ENCODE measurements at regions not wholly inside any gene's neighbourhood (a gene's known extent, or its start where the extent isn't known, plus 50 kb on each side); places are given as distances from the start of the nearest gene placed in this dataset.

- no peak overlapping the region for H3K27ac ChIP-seq (ENCODE audit: low read depth, low read length)
- H4K20me1 ChIP-seq (ENCODE audit: insufficient read depth, low read length), result no peaks in the 10 kb centered on the region
- no peak for TF ChIP-seq CTCF (IDR thresholded peaks at IDR 0.05; ENCODE audit: extremely low read depth, low read depth, low read length)
These were observed 64.1 kb upstream of the ETV3 start for GRCh38 chr1:157202331-157202730.

GRCh38 chr1:157201767-157202166 is 63.6 kb upstream of the ETV3 start:
- no peak for TF ChIP-seq CTCF (IDR thresholded peaks at IDR 0.05; ENCODE audit: extremely low read depth, low read depth, low read length)
- Histone ChIP-seq H4K20me1 (ENCODE audit: insufficient read depth, low read length) (no peaks in the 10 kb centered on the region), H3K27ac (ENCODE audit: low read depth, low read length) (no peak overlapping the region), H3K27me3 (ENCODE audit: insufficient read depth, low read length) (no peaks in the 10 kb centered on the region), H3K36me3 (ENCODE audit: insufficient read depth, low read length) (no peaks in the 10 kb centered on the region), H2AFZ (ENCODE audit: low read length) (no peak overlapping the region), H3K79me2 (ENCODE audit: insufficient read depth, low read length) (no peaks in the 10 kb centered on the region), H3K4me3 (ENCODE audit: insufficient read depth, low read length) (no peak overlapping the region), H3K4me2 (ENCODE audit: insufficient read depth, low read length) (no peak overlapping the region), H3K4me1 (ENCODE audit: insufficient read depth, low read length) (no peaks in the 10 kb centered on the region), H3K9me3 (ENCODE audit: low read depth, low read length) (no peaks in the 10 kb centered on the region)
- DNase-seq (ENCODE audit: insufficient read length, low spot score, missing footprints), result no peak

More at GRCh38 chr1:157202331-157202730, 64.1 kb upstream of the ETV3 start:
- Histone ChIP-seq H3K4me1 (ENCODE audit: insufficient read depth, low read length) (no peaks in the 10 kb centered on the region), H3K4me2 (ENCODE audit: insufficient read depth, low read length) (no peak overlapping the region), H3K79me2 (ENCODE audit: insufficient read depth, low read length) (no peaks in the 10 kb centered on the region), H3K27me3 (ENCODE audit: insufficient read depth, low read length) (no peaks in the 10 kb centered on the region), H2AFZ (ENCODE audit: low read length) (no peak overlapping the region), H3K4me3 (ENCODE audit: insufficient read depth, low read length) (no peak overlapping the region), H3K9me3 (ENCODE audit: low read depth, low read length) (no peaks in the 10 kb centered on the region), H3K36me3 (ENCODE audit: insufficient read depth, low read length) (no peaks in the 10 kb centered on the region)
- DNase-seq (ENCODE audit: insufficient read length, low spot score, missing footprints), result no peak

- no peak overlapping the region for H2AFZ ChIP-seq (ENCODE audit: low read length)
- DNase-seq (ENCODE audit: insufficient read length, low spot score, missing footprints), result no peak
- no peak overlapping the region for H3K4me2 ChIP-seq (ENCODE audit: insufficient read depth, low read length)
- no peaks in the 10 kb centered on the region for H3K79me2 ChIP-seq (ENCODE audit: insufficient read depth, low read length)
- no peak for TF ChIP-seq CTCF (IDR thresholded peaks at IDR 0.05; ENCODE audit: extremely low read depth, low read depth, low read length)
- no peaks in the 10 kb centered on the region for H3K9me3 ChIP-seq (ENCODE audit: low read depth, low read length)
- no peaks in the 10 kb centered on the region for H3K4me1 ChIP-seq (ENCODE audit: insufficient read depth, low read length)
- peaks cover 10% of the 10 kb centered on the region for H3K27me3 ChIP-seq (ENCODE audit: insufficient read depth, low read length)
- no peaks in the 10 kb centered on the region for H3K36me3 ChIP-seq (ENCODE audit: insufficient read depth, low read length)
- H3K27ac ChIP-seq (ENCODE audit: low read depth, low read length), result no peak overlapping the region
- H4K20me1 ChIP-seq (ENCODE audit: insufficient read depth, low read length), result no peaks in the 10 kb centered on the region
- no peak overlapping the region for H3K4me3 ChIP-seq (ENCODE audit: insufficient read depth, low read length)
These were observed 62.3 kb upstream of the ETV3 start for GRCh38 chr1:157200451-157200850.

- no peak for TF ChIP-seq CTCF (IDR thresholded peaks at IDR 0.05; ENCODE audit: extremely low read depth, low read depth, low read length)
- Histone ChIP-seq H3K4me2 (ENCODE audit: insufficient read depth, low read length) (no peak overlapping the region), H3K9me3 (ENCODE audit: low read depth, low read length) (no peaks in the 10 kb centered on the region), H3K27me3 (ENCODE audit: insufficient read depth, low read length) (peaks cover 20% of the 10 kb centered on the region), H4K20me1 (ENCODE audit: insufficient read depth, low read length) (no peaks in the 10 kb centered on the region), H3K4me3 (ENCODE audit: insufficient read depth, low read length) (no peak overlapping the region), H2AFZ (ENCODE audit: low read length) (no peak overlapping the region), H3K36me3 (ENCODE audit: insufficient read depth, low read length) (no peaks in the 10 kb centered on the region), H3K4me1 (ENCODE audit: insufficient read depth, low read length) (no peaks in the 10 kb centered on the region), H3K27ac (ENCODE audit: low read depth, low read length) (no peak overlapping the region), H3K79me2 (ENCODE audit: insufficient read depth, low read length) (no peaks in the 10 kb centered on the region)
- peak; percentile 94 for DNase-seq (ENCODE audit: insufficient read length, low spot score, missing footprints)
These were observed 61.2 kb upstream of the ETV3 start for GRCh38 chr1:157199421-157199755.
